PC-9 (cell line): ENCODE measurements at regions not wholly inside any gene's neighbourhood (a gene's known extent, or its start where the extent isn't known, plus 50 kb on each side); places are given as distances from the start of the nearest gene placed in this dataset.
"Not testable (repeated sequence)": the region's sequence is repeated elsewhere in the genome, so short reads cannot be mapped to it uniquely, and the experiment has no call there.

Experiments used
- BruUV-seq: library from RNA; stranded (reverse); fragments of 400-500 nt; replicated peaks from 2 replicates; lab custom pipeline; 2021; lab: Mats Ljungman, UMichigan
- CTCF ChIA-PET: fragments of 300-600 bp; sonication (Branson Sonifier 250); formaldehyde crosslinking; loops from one replicate; lab custom pipeline; 2022; ENCODE audit warnings: antibody characterized with exemption; lab: Charles Lee
- POLR2A ChIA-PET: fragments of 300-600 bp; sonication (Branson Sonifier 250); formaldehyde crosslinking; loops from one replicate; lab custom pipeline; 2022; ENCODE audit warnings: antibody characterized with exemption; ENCODE audit not compliant: unreplicated experiment; lab: Charles Lee
- DNase-seq, 2 experiments: peaks; one replicate each; pipeline versions ENCODE4 v3.0.0 to v3.0.0-alpha.2; 2015 to 2022; ENCODE audit warnings: mixed read lengths in 1 of 2
- H2AFZ ChIP-seq: fragments of 200-600 bp; sonication (generic); 2 replicates; pipeline ENCODE4 v1.8.1; 2017; ENCODE audit warnings: antibody characterized with exemption
- H3F3A ChIP-seq: fragments of 200-600 bp; sonication (generic); 2 replicates; pipeline ENCODE4 v1.8.1; 2017; ENCODE audit warnings: antibody characterized with exemption, mild to moderate bottlenecking, low read depth; ENCODE audit not compliant: insufficient read depth
- H3K27ac ChIP-seq: fragments of 200-600 bp; sonication (generic); 2 replicates; pipeline ENCODE4 v1.6.1; 2016; ENCODE audit warnings: mixed run types
- H3K27me3 ChIP-seq: fragments of 200-600 bp; sonication (generic); 2 replicates; pipeline ENCODE4 v1.6.1; 2016; ENCODE audit warnings: low read depth, mixed run types; ENCODE audit not compliant: insufficient read depth
- H3K36me3 ChIP-seq: fragments of 200-600 bp; sonication (generic); 2 replicates; pipeline ENCODE4 v1.6.1; 2016; ENCODE audit warnings: low read depth, mixed run types
- H3K4me1 ChIP-seq: fragments of 200-600 bp; sonication (generic); replicated peaks from 2 replicates; pipeline ENCODE4 v1.6.1; 2016; ENCODE audit warnings: mixed run types; ENCODE audit not compliant: insufficient read depth
- H3K4me2 ChIP-seq: fragments of 200-600 bp; sonication (generic); 2 replicates; pipeline ENCODE4 v1.6.1; 2017; ENCODE audit warnings: mixed run types
- H3K4me3 ChIP-seq: fragments of 200-600 bp; sonication (generic); 2 replicates; pipeline ENCODE4 v1.6.1; 2016; ENCODE audit warnings: mixed run types
- H3K79me2 ChIP-seq: fragments of 200-600 bp; sonication (generic); 2 replicates; pipeline ENCODE4 v1.6.1; 2017; ENCODE audit warnings: low read depth, mixed run types
- H3K9me2 ChIP-seq: fragments of 200-600 bp; sonication (generic); 2 replicates; pipeline ENCODE4 v1.8.1; 2017; ENCODE audit warnings: mild to moderate bottlenecking; ENCODE audit not compliant: insufficient read depth
- H3K9me3 ChIP-seq: fragments of 200-600 bp; sonication (generic); 2 replicates; pipeline ENCODE4 v1.8.1; 2016; ENCODE audit warnings: low read depth; ENCODE audit not compliant: insufficient read depth
- H4K20me1 ChIP-seq: fragments of 200-600 bp; sonication (generic); 2 replicates; pipeline ENCODE4 v1.8.1; 2017; ENCODE audit not compliant: insufficient read depth
- CTCF ChIP-seq: fragments of 200-600 bp; sonication (generic); conservative IDR thresholded peaks from 2 replicates; pipeline ENCODE4 v1.6.1; 2017; ENCODE audit warnings: mixed run types, antibody characterized with exemption, mild to moderate bottlenecking, moderate library complexity
- EZH2 ChIP-seq: fragments of 200-600 bp; sonication (generic); IDR thresholded peaks from 2 replicates; pipeline ENCODE4 v1.8.0; 2017; ENCODE audit warnings: antibody characterized with exemption, low read depth
- intact Hi-C: fragments of 100-400 bp; cut with micrococcal nuclease; formaldehyde crosslinking; loops from one replicate; pipeline ENCODE4 v1.10.0; 2022; ENCODE audit not compliant: unreplicated experiment

GRCh38 chr2:38243186-38243880, 133.7 kb downstream of the ATL2 start:
- no peak for DNase-seq
- intact Hi-C loops: no loop called here
- no peaks in the 10 kb centered on the region for H4K20me1 ChIP-seq
- peaks cover 19% of the 10 kb centered on the region for H3K4me1 ChIP-seq
- H3K27ac ChIP-seq: no peak overlapping the region
- H3F3A ChIP-seq: peaks cover 18% of the 10 kb centered on the region; the same call in 1 of the 2 replicates
- H3K27me3 ChIP-seq: no peaks in the 10 kb centered on the region
- H3K9me3 ChIP-seq: no peaks in the 10 kb centered on the region
- no peak overlapping the region for H3K4me2 ChIP-seq
- ChIA-PET POLR2A (no interaction called here), CTCF (no interaction called here)
- no peak overlapping the region for H3K4me3 ChIP-seq
- no peaks in the 10 kb centered on the region for H3K9me2 ChIP-seq
- BruUV-seq: no TSS peak
- H3K79me2 ChIP-seq: no peaks in the 10 kb centered on the region
- no peaks in the 10 kb centered on the region for H3K36me3 ChIP-seq
- TF ChIP-seq EZH2: no peak
- no peak for TF ChIP-seq CTCF
- H2AFZ ChIP-seq: no peak overlapping the region

DNA sequence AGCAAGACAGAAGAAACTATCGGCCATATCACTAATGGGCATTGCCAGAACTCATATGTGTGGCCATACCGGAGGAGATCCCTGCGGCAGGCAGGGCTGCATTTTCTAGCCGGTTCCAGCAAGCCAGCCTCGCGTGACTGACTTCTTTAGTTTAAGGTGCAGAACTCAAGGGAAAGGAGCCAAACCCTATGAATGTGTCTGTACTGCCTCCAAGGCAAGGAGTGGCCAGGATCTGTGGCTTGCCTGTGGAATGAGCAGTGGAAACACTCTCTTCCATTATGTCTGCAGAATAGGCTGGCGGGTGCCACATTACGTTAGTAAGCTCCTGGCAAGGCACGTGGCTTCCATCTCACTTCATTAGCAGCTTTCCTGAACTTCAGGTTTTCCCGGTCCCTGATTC, 137.6 kb downstream of the ATL2 start:
- Histone ChIP-seq H2AFZ (no peak overlapping the region), H3K4me2 (no peak overlapping the region), H3K36me3 (no peaks in the 10 kb centered on the region), H4K20me1 (no peaks in the 10 kb centered on the region), H3K9me3 (no peaks in the 10 kb centered on the region), H3K4me3 (no peak overlapping the region), H3K27me3 (no peaks in the 10 kb centered on the region), H3F3A (peaks cover 2% of the 10 kb centered on the region; the same call in 1 of the 2 replicates), H3K27ac (no peak overlapping the region), H3K9me2 (no peaks in the 10 kb centered on the region), H3K79me2 (no peaks in the 10 kb centered on the region), H3K4me1 (peaks cover 5% of the 10 kb centered on the region)
- intact Hi-C loops: loop anchor here (1.0 kb wide), 1 partner anchor 92 kb away; no protein-coding TSS in a partner anchor
- POLR2A ChIA-PET: interaction anchor here (0.6 to 0.7 kb wide), 2 partner anchors 133 to 512 kb away, joined by 3 to 8 read pairs; no protein-coding TSS in a partner anchor
- peak in 1 of 2 experiments; percentile 75 for DNase-seq
- CTCF ChIA-PET: interaction anchor here (0.5 kb wide), 1 partner anchor 11 kb away, joined by 4 read pairs; no protein-coding TSS in a partner anchor
- no TSS peak for BruUV-seq
- no peak for TF ChIP-seq EZH2
- no peak for TF ChIP-seq CTCF

GRCh38 chr2:38238705-38239104, 138.4 kb downstream of the ATL2 start:
- H2AFZ ChIP-seq, H3K79me2 ChIP-seq, H3K4me2 ChIP-seq, H3K27ac ChIP-seq, H3K9me3 ChIP-seq, H3K9me2 ChIP-seq, H3K27me3 ChIP-seq, BruUV-seq, H3K4me3 ChIP-seq, H3K36me3 ChIP-seq, DNase-seq, H3F3A ChIP-seq, H3K4me1 ChIP-seq, POLR2A ChIA-PET, H4K20me1 ChIP-seq: not testable (repeated sequence)
- intact Hi-C loops: loop anchor here (1.0 kb wide), 1 partner anchor 91 kb away; no protein-coding TSS in a partner anchor
- CTCF ChIA-PET: interaction anchor here (0.5 to 0.6 kb wide), 3 partner anchors 10 to 200 kb away, joined by 3 to 5 read pairs (median 4); partner anchors contain the start of gene CYP1B1
